ENCODE measurements at regions not wholly inside any gene's neighbourhood (a gene's known extent, or its start where the extent isn't known, plus 50 kb on each side); places are given as distances from the start of the nearest gene placed in this dataset.
A peak's percentile ranks its signal among the peaks of the same experiment; 100 is the strongest.

- H3K4me2 ChIP-seq (replicated peaks; ENCODE audit: extremely low read depth, low read length, poor library complexity, severe bottlenecking): no peak overlapping the region
- intact Hi-C loops (cut with micrococcal nuclease): no loop called here
- peaks cover 47% of the 10 kb centered on the region for H3K79me2 ChIP-seq (ENCODE audit: insufficient read depth, low read length)
- H3K9me3 Mint-ChIP-seq: peaks cover 0 to 2% (median 0%) of the 10 kb centered on the region in 7 donors
- peaks cover 55 to 81% of the 10 kb centered on the region in 2 donors for H3K36me3 Mint-ChIP-seq
- no peak overlapping the region for H2AFZ ChIP-seq (ENCODE audit: insufficient read depth, low read depth, low read length, poor library complexity, severe bottlenecking)
- WGBS (ENCODE audit: insufficient coverage): 98% methylated on average over 18 of the region's 18 CpGs
- no peak for DNase-seq
- no peak for TF ChIP-seq CTCF (IDR thresholded peaks at IDR 0.05)
- no peaks in the 10 kb centered on the region for H3K9me3 ChIP-seq (replicated peaks in 1 of 2; ENCODE audit: control insufficient read depth in 1 of 2, insufficient read depth in 1 of 2, low read length in 2 of 2)
- peak overlapping the region in 2 of 7 donors; percentile 72 to 73 for H3K27ac Mint-ChIP-seq
- no peak overlapping the region for H3K27ac ChIP-seq (ENCODE audit: low read depth in 1 of 2, low read length in 2 of 2)
- H3K4me3 Mint-ChIP-seq: no peak overlapping the region
- peaks cover 67 to 95% of the 10 kb centered on the region in 2 donors for H3K36me3 ChIP-seq (replicated peaks in 1 of 2; ENCODE audit: control insufficient read depth in 1 of 2, insufficient read depth in 2 of 2, low read length in 2 of 2)
- no peak overlapping the region for H3K9ac ChIP-seq (ENCODE audit: insufficient read depth, low read length, poor library complexity, severe bottlenecking)
- peaks cover 0 to 3% (median 0%) of the 10 kb centered on the region in 3 donors for H3K27me3 Mint-ChIP-seq (ENCODE audit: low read depth in 3 of 3)
- H3K4me1 ChIP-seq (ENCODE audit: control insufficient read depth in 1 of 2, insufficient read depth in 2 of 2, low read length in 2 of 2): no peaks in the 10 kb centered on the region
- H3K4me3 ChIP-seq (replicated peaks in 1 of 3; ENCODE audit: low read depth in 2 of 3, low read length in 3 of 3): no peak overlapping the region
- H3K27me3 ChIP-seq (ENCODE audit: control insufficient read depth in 2 of 2, insufficient read depth in 2 of 2, low read length in 2 of 2): no peaks in the 10 kb centered on the region
- H3K4me1 Mint-ChIP-seq: peaks cover 13% of the 10 kb centered on the region
- peaks cover 100% of the 10 kb centered on the region for H4K20me1 ChIP-seq (ENCODE audit: insufficient read depth, low read length)
Observed at GRCh38 chr12:124485371-124485770, 82.0 kb downstream of the NCOR2 start.

GRCh38 chr12:124484526-124484953 is 82.9 kb downstream of the NCOR2 start:
- Mint-ChIP-seq H3K27me3 (ENCODE audit: low read depth in 3 of 3) (peaks cover 0 to 3% (median 0%) of the 10 kb centered on the region in 3 donors), H3K4me3 (peak overlapping the region in 1 of 2 donors; percentile 53), H3K4me1 (peaks cover 15% of the 10 kb centered on the region), H3K9me3 (peaks cover 0 to 2% (median 0%) of the 10 kb centered on the region in 7 donors), H3K27ac (peak overlapping the region in 5 of 7 donors; percentile 24 to 73 (median 40)), H3K36me3 (peaks cover 49 to 80% of the 10 kb centered on the region in 2 donors)
- no peak overlapping the region for H3K9ac ChIP-seq (ENCODE audit: insufficient read depth, low read length, poor library complexity, severe bottlenecking)
- peaks cover 65 to 95% of the 10 kb centered on the region in 2 donors for H3K36me3 ChIP-seq (replicated peaks in 1 of 2; ENCODE audit: control insufficient read depth in 1 of 2, insufficient read depth in 2 of 2, low read length in 2 of 2)
- H3K27ac ChIP-seq (ENCODE audit: low read depth in 1 of 2, low read length in 2 of 2): peak overlapping the region in 1 of 2 donors; percentile 31
- peaks cover 42% of the 10 kb centered on the region for H3K79me2 ChIP-seq (ENCODE audit: insufficient read depth, low read length)
- intact Hi-C loops (cut with micrococcal nuclease): loop anchor here in 1 of 2 donors (5.0 kb wide), 1 partner anchor 42 kb away; no protein-coding TSS in a partner anchor
- H3K4me2 ChIP-seq (replicated peaks; ENCODE audit: extremely low read depth, low read length, poor library complexity, severe bottlenecking): no peak overlapping the region
- TF ChIP-seq CTCF (IDR thresholded peaks at IDR 0.05): no peak
- 69% methylated on average over 10 of the region's 10 CpGs for WGBS (ENCODE audit: insufficient coverage)
- no peak overlapping the region for H3K4me3 ChIP-seq (replicated peaks in 1 of 3; ENCODE audit: low read depth in 2 of 3, low read length in 3 of 3)
- H3K27me3 ChIP-seq (ENCODE audit: control insufficient read depth in 2 of 2, insufficient read depth in 2 of 2, low read length in 2 of 2): no peaks in the 10 kb centered on the region
- no peaks in the 10 kb centered on the region for H3K4me1 ChIP-seq (ENCODE audit: control insufficient read depth in 1 of 2, insufficient read depth in 2 of 2, low read length in 2 of 2)
- H3K9me3 ChIP-seq (replicated peaks in 1 of 2; ENCODE audit: control insufficient read depth in 1 of 2, insufficient read depth in 1 of 2, low read length in 2 of 2): no peaks in the 10 kb centered on the region
- H4K20me1 ChIP-seq (ENCODE audit: insufficient read depth, low read length): peaks cover 100% of the 10 kb centered on the region
- H2AFZ ChIP-seq (ENCODE audit: insufficient read depth, low read depth, low read length, poor library complexity, severe bottlenecking): no peak overlapping the region
- no peak for DNase-seq
